ENCODE measurements at regions not wholly inside any gene's neighbourhood (a gene's known extent, or its start where the extent isn't known, plus 50 kb on each side); places are given as distances from the start of the nearest gene placed in this dataset.

DNA sequence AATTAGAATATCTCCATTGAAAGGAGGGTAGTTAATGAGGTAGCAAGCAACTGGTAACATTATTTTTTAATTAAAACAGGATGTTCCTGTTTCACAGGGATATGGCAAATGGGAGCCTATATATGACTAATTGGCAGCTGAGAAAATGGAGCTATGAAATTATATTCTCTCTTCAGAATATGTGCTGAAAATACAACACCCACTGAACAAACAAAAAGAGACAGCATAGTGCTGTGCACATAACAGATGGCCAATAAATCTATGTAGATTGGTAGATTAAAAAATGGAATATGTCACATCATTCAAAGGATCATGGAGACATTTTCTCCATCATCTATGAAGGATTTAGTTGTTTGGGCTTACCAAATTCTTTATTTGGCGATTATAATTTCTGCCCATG lies 362.0 kb downstream of the GPR37 start:
- TF ChIP-seq, protein P1, sequence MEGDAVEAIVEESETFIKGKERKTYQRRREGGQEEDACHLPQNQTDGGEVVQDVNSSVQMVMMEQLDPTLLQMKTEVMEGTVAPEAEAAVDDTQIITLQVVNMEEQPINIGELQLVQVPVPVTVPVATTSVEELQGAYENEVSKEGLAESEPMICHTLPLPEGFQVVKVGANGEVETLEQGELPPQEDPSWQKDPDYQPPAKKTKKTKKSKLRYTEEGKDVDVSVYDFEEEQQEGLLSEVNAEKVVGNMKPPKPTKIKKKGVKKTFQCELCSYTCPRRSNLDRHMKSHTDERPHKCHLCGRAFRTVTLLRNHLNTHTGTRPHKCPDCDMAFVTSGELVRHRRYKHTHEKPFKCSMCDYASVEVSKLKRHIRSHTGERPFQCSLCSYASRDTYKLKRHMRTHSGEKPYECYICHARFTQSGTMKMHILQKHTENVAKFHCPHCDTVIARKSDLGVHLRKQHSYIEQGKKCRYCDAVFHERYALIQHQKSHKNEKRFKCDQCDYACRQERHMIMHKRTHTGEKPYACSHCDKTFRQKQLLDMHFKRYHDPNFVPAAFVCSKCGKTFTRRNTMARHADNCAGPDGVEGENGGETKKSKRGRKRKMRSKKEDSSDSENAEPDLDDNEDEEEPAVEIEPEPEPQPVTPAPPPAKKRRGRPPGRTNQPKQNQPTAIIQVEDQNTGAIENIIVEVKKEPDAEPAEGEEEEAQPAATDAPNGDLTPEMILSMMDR (IDR thresholded peaks at IDR 0.05) = no peak
- TF ChIP-seq POLR2AphosphoS5 (IDR thresholded peaks at IDR 0.05) (no peak), EP300 (IDR thresholded peaks at IDR 0.05) (no peak), POLR2A (IDR thresholded peaks at IDR 0.05) (no peak)
